Smooth muscle cell (in vitro differentiated cells): ENCODE measurements at regions not wholly inside any gene's neighbourhood (a gene's known extent, or its start where the extent isn't known, plus 50 kb on each side); places are given as distances from the start of the nearest gene placed in this dataset.
"Not testable (repeated sequence)": the region's sequence is repeated elsewhere in the genome, so short reads cannot be mapped to it uniquely, and the experiment has no call there.

Experiments
- DNase-seq: peaks from one replicate; lab custom pipeline; 2025; ENCODE audit not compliant: unreplicated experiment; lab: John Stamatoyannopoulos, UW
- H2AFZ ChIP-seq: fragments of 200-600 bp; sonication (generic); 2 replicates; pipeline ENCODE4 v1.6.0; 2016; ENCODE audit warnings: antibody characterized with exemption, low read depth, mild to moderate bottlenecking
- H3F3A ChIP-seq: fragments of 200-600 bp; sonication (generic); 2 replicates; pipeline ENCODE4 v1.6.0; 2017; ENCODE audit warnings: antibody characterized with exemption, low read depth
- H3K27ac ChIP-seq: fragments of 200-600 bp; sonication (generic); 2 replicates; pipeline ENCODE4 v1.5.1; 2016; ENCODE audit warnings: low read depth, mild to moderate bottlenecking
- H3K27me3 ChIP-seq: fragments of 200-600 bp; sonication (generic); 2 replicates; pipeline ENCODE4 v1.6.1; 2016; ENCODE audit warnings: low read depth, mild to moderate bottlenecking
- H3K36me3 ChIP-seq: fragments of 200-600 bp; sonication (generic); 2 replicates; pipeline ENCODE4 v1.5.1; 2016; ENCODE audit warnings: low read depth
- H3K4me1 ChIP-seq: fragments of 200-600 bp; sonication (generic); 2 replicates; pipeline ENCODE4 v1.5.1; 2016; ENCODE audit warnings: low read depth
- H3K4me2 ChIP-seq: fragments of 200-600 bp; sonication (generic); 2 replicates; pipeline ENCODE4 v1.6.0; 2016; ENCODE audit warnings: mild to moderate bottlenecking
- H3K4me3 ChIP-seq: fragments of 200-600 bp; sonication (generic); 2 replicates; pipeline ENCODE4 v1.5.1; 2016; ENCODE audit warnings: mild to moderate bottlenecking
- H3K79me2 ChIP-seq: fragments of 200-600 bp; sonication (generic); 2 replicates; pipeline ENCODE4 v1.6.0; 2016; ENCODE audit warnings: low read depth, mild to moderate bottlenecking
- H3K9ac ChIP-seq: fragments of 200-600 bp; sonication (generic); 2 replicates; pipeline ENCODE4 v1.6.0; 2016; ENCODE audit warnings: low read depth
- H3K9me3 ChIP-seq: fragments of 200-600 bp; sonication (generic); replicated peaks from 2 replicates; pipeline ENCODE4 v1.5.1; 2016; ENCODE audit warnings: low read depth
- H4K20me1 ChIP-seq: fragments of 200-600 bp; sonication (generic); 2 replicates; pipeline ENCODE4 v1.6.0; 2016; ENCODE audit warnings: low read depth
- WGBS: methylation state at CpG from one replicate; pipeline ENCODE4 v1.1.7; 2016; ENCODE audit warnings: low lambda C conversion rate; 5-methylcytosine and 5-hydroxymethylcytosine counted together
- TF ChIP-seq, protein P1 (sequence below): fragments of 200-600 bp; sonication (generic); IDR thresholded peaks from 2 replicates; pipeline ENCODE4 v1.5.1; 2017; ENCODE audit warnings: borderline replicate concordance, mild to moderate bottlenecking, antibody characterized with exemption; ENCODE audit not compliant: insufficient read depth, poor library complexity, severe bottlenecking

DNA sequence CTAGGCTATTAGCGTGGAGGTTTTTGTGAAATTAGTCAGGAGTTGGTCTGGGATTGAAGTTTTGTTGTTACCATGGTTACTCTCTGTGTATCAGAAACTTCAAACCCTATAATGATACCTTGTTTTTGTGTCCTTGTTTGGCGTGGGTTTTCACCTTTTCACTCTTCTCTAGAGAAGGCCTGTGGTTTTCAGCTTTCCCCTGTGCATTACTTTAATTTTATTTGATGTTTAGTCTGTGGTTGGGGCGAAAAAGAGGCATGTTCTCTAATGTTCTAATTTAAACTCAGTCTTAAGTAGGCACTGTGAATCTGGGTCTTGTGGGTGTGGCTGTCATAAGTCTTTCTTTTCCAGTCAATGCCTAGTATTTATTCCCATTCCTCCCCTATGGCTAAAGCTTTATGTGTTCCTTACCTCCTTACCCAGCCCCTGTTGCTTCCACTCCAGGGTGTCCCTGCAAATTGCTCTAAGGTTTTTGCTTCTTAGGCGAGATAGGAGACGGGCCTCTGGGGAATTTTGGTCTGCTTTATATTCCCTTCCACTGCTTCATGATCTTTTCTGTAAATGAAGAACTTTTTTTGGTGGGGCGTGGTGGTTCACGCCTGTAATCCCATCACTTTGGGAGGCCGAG, 125.1 kb upstream of the XIST start:
- no peak for DNase-seq
- no peak overlapping the region for H3K4me3 ChIP-seq
- H3F3A ChIP-seq: no peaks in the 10 kb centered on the region
- no peak overlapping the region for H3K4me2 ChIP-seq
- TF ChIP-seq, protein P1, sequence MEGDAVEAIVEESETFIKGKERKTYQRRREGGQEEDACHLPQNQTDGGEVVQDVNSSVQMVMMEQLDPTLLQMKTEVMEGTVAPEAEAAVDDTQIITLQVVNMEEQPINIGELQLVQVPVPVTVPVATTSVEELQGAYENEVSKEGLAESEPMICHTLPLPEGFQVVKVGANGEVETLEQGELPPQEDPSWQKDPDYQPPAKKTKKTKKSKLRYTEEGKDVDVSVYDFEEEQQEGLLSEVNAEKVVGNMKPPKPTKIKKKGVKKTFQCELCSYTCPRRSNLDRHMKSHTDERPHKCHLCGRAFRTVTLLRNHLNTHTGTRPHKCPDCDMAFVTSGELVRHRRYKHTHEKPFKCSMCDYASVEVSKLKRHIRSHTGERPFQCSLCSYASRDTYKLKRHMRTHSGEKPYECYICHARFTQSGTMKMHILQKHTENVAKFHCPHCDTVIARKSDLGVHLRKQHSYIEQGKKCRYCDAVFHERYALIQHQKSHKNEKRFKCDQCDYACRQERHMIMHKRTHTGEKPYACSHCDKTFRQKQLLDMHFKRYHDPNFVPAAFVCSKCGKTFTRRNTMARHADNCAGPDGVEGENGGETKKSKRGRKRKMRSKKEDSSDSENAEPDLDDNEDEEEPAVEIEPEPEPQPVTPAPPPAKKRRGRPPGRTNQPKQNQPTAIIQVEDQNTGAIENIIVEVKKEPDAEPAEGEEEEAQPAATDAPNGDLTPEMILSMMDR: no peak
- WGBS: 92% methylated on average over 8 of the region's 8 CpGs
- no peaks in the 10 kb centered on the region for H3K27me3 ChIP-seq
- no peak overlapping the region for H2AFZ ChIP-seq
- H3K79me2 ChIP-seq: peaks cover 97% of the 10 kb centered on the region
- H3K9me3 ChIP-seq: no peaks in the 10 kb centered on the region
- no peak overlapping the region for H3K9ac ChIP-seq
- H3K27ac ChIP-seq: peak overlapping the region; percentile 39
- H3K36me3 ChIP-seq: no peaks in the 10 kb centered on the region
- H4K20me1 ChIP-seq: peaks cover 77% of the 10 kb centered on the region
- H3K4me1 ChIP-seq: peaks cover 7% of the 10 kb centered on the region

DNA sequence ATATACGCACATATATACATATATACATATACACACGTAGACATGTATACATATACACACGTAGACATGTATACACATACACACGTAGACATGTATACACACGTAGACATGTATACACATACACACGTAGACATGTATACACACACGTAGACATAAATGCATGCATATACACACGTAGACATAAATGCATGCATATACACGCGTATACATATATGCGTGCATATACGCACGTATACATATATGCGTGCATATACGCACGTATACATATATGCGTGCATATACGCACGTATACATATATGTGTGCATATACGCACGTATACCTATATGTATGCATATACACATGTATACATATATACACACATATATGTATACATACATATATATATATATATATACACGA, 114.9 kb upstream of the XIST start:
- not testable (repeated sequence) for H2AFZ ChIP-seq, DNase-seq, H3K9ac ChIP-seq, H3F3A ChIP-seq, H3K27ac ChIP-seq, H3K27me3 ChIP-seq, H3K4me3 ChIP-seq, H3K4me2 ChIP-seq, H3K4me1 ChIP-seq, H3K9me3 ChIP-seq
- peaks cover 95% of the 10 kb centered on the region for H3K79me2 ChIP-seq
- 98% methylated on average over 22 of the region's 22 CpGs for WGBS
- H3K36me3 ChIP-seq: peaks cover 10% of the 10 kb centered on the region
- H4K20me1 ChIP-seq: peaks cover 70% of the 10 kb centered on the region

DNA sequence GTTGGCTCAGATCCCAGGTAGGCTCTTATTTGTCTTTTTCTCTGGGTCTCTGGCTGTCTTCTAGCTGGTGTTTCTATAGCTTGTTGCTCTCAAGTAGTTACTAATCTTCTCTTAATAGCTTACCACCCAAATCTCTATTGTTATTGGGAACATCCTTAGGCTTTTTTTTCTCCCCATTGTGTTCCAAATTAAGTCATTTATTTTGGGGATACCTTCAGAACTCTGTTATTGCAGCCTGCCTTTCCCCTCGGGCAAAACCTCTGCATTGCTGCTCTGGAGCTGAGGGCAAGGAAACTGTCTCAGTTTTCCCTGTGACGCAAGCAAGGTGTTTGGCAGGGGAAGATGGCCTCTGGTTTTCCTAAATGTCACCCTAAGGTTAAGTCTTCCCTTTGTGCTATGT, 113.3 kb upstream of the XIST start:
- TF ChIP-seq, protein P1: no peak
- 50% methylated on average over 2 of the region's 2 CpGs for WGBS
- no peaks in the 10 kb centered on the region for H3K27me3 ChIP-seq
- H3K36me3 ChIP-seq: peaks cover 7% of the 10 kb centered on the region
- no peak overlapping the region for H3K4me3 ChIP-seq
- peaks cover 14% of the 10 kb centered on the region for H3F3A ChIP-seq
- H3K9me3 ChIP-seq: no peaks in the 10 kb centered on the region
- DNase-seq: no peak
- peaks cover 95% of the 10 kb centered on the region for H3K79me2 ChIP-seq
- no peak overlapping the region for H3K27ac ChIP-seq
- no peak overlapping the region for H3K4me2 ChIP-seq
- peaks cover 80% of the 10 kb centered on the region for H4K20me1 ChIP-seq
- H2AFZ ChIP-seq: no peak overlapping the region
- no peak overlapping the region for H3K9ac ChIP-seq
- H3K4me1 ChIP-seq: peaks cover 9% of the 10 kb centered on the region

DNA sequence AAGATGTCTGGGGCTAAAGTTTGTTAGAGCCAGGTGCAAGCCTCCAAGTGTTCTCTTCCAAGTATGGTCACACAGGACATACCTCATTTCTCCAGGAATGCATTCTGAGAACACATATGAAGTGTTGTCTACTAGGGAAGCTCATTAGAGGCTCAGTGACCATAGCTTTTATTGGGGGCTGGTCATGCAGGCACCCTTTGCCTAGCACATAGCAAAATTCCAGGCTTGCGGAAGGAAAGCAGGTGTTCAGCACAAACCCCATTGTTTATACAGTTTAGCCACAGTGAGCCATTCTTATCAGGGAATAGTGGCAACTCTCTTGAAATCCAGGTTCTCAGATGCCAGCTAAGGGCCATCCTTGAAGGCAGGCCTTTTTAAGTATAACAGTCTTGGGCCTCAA, 112.1 kb upstream of the XIST start:
- Histone ChIP-seq H3K27me3 (no peaks in the 10 kb centered on the region), H3K4me1 (peaks cover 9% of the 10 kb centered on the region), H2AFZ (no peak overlapping the region), H3K36me3 (peaks cover under 1% of the 10 kb centered on the region), H3K9me3 (no peaks in the 10 kb centered on the region), H3K79me2 (peaks cover 96% of the 10 kb centered on the region), H3K4me3 (no peak overlapping the region), H3K27ac (no peak overlapping the region), H3K9ac (no peak overlapping the region), H3F3A (peaks cover 14% of the 10 kb centered on the region), H3K4me2 (no peak overlapping the region), H4K20me1 (peaks cover 92% of the 10 kb centered on the region)
- TF ChIP-seq, protein P1: no peak
- WGBS: 91% methylated on average over 1 of the region's 1 CpG
- DNase-seq: no peak
